ENCODE measurements at regions not wholly inside any gene's neighbourhood (a gene's known extent, or its start where the extent isn't known, plus 50 kb on each side); places are given as distances from the start of the nearest gene placed in this dataset.
"Not testable (repeated sequence)": the region's sequence is repeated elsewhere in the genome, so short reads cannot be mapped to it uniquely, and the experiment has no call there.

DNA sequence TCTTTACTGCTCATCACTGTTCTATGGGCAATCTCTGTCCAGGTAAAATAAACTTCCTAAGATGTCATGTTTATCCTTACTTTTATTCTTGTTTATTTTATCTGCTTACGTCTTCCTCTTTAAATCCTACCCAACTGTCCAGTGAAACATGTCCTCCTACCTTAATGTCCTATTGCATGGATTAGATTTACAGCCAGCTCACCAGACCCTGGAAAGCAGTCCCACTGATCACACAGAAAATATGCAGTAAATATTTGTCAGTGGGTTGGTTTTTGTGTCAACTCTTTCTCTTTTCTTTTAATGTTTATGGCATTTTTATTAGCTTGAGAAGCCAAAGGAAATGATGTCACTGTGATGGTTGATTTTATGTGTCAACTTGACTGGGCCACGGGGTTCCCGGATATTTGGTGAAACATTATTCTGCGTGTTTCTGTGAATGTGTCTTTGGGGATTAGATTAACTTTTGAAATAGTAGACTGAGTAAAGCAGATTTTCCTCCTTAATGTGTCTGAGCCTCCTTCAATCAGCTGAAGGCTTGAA is 258.3 kb downstream of the SRGAP2C start:
- DNase-seq: no peak

DNA sequence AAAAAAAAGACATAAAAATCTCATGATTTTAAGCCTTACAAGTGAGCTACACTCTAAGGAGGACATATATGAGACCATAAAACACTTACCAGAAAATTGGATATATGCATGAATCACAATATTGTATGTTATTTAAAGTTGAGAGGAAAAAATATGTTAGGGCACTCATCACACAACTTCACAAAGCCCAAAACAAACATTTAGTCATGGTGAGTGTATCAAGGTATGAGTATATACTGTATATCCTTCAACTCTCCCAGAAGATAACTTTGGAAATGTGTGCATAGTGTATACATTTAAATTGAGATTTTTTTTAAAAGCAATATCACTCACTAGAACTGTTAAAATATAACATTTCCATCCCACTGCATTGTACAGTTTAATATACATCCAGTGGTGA is 259.3 kb downstream of the SRGAP2C start:
- DNase-seq: no peak

DNA sequence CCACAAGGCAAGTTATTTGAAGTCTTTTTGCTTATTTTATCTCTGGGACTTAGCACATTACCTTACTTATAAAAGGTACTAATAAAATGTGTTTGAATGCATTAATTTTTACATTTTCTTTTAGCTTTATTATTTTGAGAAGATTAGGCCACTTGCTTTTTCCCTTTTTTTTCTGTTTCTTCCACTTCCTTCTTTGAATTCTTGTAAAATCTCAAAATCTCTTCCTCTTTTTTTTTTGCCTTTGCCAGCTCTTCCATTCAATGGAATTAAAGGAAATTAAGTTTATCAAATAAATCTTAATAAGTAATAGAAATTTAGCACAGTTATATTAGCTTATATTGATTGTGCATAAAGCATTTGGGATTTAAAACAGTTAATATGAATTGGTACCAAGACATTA is 260.9 kb downstream of the SRGAP2C start:
- DNase-seq: no peak

DNA sequence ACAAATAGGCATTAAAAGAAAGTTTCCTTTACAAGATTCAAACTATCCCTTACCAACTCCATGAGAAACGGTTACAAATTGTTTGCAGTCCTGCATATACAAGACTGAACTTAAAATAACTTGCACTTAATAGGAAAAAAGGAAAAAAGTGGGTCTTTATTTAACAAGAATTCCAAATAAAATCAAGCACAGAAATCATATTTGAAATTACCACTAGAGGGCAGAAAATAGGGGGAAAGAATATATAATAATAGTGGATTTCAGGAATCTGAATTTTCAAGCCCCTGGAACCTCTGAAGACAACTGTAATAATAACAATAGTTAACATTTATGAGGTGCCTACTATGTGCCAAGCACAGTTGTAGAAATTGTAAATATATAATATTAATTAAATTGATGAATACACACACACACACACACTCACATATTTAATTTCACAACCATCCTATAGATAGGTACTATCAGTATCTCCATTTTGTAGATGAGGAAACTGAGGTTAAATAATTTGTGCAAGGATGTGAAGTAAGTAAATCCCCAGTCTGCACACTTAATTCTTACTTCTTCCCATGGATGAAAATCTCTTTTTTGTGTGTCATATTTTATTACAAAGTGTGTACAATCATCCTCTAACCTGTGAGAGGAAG is 262.6 kb downstream of the SRGAP2C start:
- DNase-seq: not testable (repeated sequence)

DNA sequence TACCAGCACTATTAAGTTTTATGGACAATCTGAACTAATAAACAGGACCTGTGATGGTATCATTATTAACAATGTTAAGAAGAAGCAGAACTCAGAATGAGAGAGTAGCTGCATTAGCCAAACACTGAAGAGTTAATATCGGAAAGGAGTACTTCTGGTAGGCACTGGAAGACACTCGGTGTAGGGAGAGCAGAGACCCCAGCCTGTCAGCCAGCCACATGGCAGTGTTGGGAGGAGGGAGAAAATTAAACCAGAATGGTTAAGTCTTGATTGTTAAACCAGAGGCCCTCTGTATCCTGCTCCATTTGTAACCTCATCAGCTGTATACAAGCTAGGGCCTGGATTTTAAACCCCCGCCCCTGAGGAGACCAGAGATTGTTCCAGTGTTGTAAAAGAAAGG is 263.3 kb downstream of the SRGAP2C start:
- DNase-seq: not testable (repeated sequence)

DNA sequence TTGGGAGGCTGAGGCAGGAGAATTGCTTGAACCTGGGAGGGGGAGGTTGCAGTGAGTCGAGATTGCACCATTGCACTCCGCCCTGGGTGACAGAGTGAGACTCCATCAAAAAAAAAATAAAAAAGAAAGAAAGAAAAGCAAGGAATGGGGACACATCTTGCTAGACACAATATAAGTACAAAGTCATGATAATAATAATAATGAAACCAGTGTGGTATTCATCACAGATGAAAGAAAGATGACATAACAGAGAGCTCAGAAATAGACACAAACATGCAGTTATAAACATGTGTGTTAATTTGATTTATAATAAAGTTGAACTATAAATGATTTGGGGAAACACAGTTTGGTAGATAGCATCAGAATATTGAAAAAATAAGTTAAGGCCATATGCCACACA is 264.1 kb downstream of the SRGAP2C start:
- DNase-seq: no peak

DNA sequence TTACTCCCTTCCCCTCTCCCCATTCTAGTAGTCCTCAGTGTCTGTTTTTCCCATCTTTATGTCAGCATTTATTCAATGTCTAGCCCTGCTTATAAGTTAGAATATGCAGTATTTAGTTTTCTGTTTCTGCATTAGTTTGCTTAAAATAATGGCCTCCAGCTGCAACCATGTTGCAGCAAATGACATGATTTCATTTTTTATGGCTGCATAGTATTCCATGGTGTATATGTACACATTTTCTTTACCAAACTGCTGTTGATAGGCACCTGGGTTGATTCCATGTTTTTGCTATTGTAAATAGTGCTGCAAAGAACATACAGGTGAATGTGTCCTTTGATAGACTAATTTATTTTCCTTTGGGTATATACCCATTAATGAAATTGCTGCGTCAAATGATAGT is 267.7 kb downstream of the SRGAP2C start:
- no peak for DNase-seq

DNA sequence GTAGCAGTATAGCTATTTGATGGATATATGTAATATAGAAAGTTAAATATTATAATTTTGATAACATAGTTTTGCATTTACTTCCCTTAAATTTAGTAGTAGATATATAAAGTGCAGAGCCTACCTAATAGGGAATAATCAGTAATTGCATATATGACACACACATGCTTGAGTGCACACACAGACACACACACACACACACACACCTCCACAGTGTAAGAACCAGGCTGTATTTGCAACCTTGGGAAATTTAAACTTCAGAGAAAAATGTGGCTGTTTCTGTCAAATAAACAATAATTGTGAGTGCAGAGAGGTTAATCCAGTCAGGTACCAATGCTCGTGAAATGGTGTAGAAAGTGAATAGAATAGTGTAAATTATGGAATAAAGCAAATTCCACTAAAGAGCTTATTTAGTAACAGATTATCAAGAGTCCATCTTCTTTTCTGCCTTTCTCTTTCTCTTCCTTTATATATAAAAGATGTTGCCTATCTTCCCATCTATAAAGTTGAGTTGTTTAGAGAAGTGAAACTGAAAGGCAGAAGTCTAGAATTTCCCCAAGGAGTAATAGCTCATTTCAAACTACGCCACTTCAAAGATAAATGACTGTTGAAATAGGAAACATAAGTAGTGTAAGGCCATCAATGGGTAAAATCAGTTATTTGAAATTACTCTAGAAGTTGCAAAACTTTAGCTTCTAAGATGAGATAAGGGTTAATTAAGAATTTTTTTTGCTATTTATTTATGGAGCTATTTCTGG is 273.7 kb downstream of the SRGAP2C start:
- no peak for DNase-seq

DNA sequence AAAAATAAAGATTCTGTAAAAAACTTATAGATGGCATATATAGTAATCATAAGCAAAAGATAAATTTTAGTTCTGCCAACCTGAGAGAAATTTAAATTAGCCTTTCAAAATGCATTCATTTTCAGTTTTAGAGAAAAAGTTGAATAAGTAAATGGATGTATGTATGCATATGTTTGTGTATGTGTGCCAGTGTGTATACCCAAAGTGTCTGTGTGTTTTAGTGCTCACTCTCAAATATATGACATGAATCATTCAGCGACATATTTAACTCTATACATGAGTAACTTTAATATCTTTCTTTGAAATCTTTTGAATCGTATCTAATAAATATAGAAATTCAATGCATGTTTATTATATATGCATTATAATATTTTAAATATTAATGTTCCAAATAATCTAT is 274.5 kb downstream of the SRGAP2C start:
- no peak for DNase-seq

DNA sequence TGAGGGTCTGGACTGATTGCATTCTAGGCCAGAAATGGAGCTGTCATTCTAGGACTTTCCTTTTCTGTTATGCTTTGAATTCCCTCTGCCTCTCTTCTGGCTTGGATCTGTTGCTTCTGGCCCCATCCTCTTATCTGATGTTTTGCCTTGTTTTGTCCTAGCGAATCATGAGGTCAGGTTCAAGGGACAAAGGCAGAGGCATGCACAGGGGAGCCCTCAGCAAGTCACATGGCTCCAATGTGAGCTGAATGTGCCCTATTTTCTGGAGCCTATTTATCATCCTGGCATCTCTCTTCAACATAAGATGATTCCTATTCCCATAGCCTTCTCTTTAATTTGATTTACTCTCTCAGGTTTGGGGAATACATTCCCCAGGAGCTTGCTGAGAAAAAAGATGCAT is 284.6 kb downstream of the SRGAP2C start:
- DNase-seq: not testable (repeated sequence)

DNA sequence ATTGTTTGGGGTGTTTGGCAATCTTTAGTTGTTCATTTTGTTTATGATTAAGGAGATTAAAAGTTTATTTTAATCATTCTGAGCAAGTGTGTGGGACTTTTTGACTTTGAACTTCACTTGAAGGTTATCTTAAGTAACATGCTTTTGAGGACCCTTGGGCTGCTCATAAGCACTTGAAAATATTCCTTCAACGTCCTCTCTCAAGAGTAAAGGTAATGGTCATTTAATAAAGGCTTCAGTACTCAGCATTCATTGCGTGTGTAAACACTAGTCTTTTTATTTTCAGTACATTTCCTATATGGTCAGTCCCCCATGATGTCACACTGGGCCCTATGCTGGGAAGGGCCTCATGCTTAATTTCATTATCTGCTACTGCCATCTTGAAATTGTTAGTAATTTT is 285.6 kb downstream of the SRGAP2C start:
- DNase-seq: not testable (repeated sequence)

DNA sequence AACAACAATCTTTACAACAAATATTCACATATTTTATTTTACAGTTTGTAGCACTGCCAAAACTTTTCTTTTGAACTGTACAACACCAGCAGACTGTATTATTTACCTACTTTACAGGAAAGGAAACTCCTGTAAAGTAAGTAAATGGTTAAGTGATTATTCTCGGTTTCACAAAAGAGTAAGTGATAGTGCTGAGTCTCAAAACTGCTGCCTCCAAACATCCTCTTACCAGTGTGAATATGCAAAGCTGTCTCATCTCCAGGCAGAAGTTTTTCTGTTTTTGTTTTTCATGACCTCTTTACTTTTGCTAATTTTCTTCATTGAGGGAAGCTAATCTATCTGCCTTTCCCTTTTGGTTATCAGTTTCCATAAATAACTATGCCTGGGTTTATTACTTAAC is 286.7 kb downstream of the SRGAP2C start:
- no peak for DNase-seq

DNA sequence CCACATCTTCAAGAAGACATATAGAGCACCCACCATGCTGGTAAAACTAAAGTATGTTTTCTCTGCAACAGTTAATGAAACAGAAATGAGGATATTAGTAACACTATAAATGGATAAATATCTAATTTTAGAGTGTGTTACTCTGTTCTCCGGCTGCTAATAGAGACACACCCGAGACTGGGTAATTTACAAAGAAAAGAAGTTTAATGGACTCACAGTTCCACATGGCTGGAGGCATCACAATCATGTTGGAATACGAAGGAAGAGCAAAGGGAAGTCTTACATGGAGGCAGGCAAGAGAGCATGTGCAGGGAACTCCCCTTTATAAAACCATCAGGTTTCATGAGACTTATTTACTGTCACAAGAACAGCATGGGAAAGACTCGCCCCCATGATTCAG is 287.2 kb downstream of the SRGAP2C start:
- no peak for DNase-seq

DNA sequence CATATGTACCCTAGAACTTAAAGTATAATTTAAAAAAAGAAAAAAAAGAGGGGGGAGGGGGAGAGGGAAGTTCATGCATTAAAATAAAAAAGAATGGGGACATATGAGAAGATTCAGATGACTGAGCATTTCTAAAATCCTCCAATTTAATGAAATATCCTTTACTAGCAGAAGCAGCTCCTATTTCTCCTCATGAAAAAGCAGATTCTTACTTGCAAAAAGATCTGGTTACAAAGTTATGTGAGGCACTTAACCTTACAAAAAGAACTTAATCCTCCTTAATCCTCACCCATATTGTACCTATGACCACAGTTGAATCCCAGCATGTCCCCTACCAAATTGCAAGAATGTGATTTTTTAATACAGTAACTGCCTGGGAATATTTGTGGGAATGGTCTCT is 298.5 kb downstream of the SRGAP2C start:
- DNase-seq: no peak

DNA sequence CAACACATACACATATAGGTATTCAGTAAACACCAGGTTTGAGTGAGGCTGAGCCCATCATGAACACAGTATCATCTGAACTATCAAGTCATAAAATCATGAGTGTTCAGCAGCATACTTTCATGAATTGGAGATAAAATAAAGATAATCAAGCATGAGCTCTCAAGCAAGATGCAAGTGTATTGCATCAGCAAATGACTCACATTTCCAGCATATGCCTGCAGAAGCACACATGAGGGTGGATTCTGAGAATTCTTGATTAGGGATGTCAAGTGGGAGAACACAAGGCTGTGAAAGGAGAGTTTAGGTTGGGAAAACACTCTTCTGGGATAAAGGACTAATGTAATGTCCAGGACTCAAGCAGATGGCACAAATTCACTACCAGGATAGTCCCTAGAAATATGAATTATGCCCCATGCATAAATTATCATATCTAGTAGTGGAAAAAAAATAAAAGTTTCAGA is 299.2 kb downstream of the SRGAP2C start:
- no peak for DNase-seq

DNA sequence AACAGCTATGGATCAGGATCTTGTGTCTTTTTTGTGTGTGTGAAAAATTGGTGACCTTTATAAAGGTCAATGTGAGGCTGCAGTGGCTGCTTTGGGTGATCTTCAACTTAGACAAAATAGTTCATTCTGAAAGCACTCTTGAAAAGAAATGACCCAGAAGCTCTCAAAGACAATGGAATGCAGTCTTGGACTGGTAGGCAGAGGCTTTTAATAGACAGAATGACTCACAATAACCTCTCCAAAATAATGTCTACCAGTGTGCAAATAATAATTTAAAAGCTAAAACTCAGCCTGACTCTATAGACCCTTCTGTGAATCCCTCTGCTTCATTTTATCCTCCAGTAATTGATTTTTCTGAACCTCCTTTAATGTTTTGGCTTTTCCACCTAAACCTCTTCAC is 310.0 kb downstream of the SRGAP2C start:
- DNase-seq: not testable (repeated sequence)

DNA sequence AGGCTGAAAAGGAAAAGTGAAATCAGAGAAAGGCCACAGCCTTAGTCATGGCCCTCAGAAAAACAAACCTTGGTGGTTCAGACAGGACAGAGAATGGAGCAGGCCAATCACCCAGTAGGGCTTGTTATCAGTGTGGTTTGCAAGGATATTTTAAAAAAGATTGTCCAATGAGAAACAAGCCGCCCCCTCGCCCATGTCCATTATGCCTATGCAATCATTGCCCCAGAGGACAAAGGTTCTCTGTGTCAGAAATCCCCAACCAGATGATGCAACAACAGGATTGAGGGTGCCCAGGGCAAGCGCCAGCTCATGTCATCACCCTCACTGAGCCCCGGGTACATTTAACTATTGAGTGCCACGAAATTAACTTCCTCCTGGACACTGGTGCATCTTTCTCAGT is 326.7 kb downstream of the SRGAP2C start:
- DNase-seq: not testable (repeated sequence)

DNA sequence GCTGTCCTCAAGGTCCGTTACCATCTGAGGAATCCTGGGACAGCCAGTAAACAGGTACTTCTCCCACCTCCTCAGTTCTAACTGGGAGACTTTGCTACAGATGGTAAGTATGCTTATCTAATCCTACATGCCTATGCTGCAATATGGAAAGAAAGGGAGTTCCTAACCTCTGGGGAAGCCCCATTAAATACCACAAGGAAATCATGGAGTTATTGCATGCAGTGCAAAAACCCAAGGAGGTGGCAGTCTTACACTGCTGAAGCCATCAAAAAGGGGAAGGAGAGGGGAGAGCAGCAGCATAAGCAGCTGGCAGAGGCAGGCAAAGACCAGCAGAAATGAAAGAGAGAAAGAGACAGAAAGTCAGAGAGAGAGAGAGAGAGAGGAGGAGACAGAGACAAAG is 327.1 kb downstream of the SRGAP2C start:
- DNase-seq: not testable (repeated sequence)

DNA sequence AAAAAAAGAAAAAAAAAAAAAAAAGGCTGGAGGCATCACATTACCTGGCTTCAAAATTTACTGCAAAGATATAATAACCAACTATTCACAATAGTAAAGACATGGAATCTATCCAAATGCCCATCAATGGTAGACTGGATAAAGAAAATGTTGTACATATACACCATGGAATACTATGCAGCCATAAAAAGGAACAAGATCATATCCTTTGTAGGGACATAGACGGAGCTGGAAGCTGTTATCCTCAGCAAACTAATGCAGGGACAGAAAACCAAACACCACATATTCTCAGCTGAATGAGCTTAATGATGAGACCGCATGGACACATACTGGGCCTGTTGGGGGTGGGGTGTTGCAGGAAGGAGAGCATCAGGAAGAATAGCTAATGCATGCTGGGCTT is 330.5 kb downstream of the SRGAP2C start:
- DNase-seq: no peak

DNA sequence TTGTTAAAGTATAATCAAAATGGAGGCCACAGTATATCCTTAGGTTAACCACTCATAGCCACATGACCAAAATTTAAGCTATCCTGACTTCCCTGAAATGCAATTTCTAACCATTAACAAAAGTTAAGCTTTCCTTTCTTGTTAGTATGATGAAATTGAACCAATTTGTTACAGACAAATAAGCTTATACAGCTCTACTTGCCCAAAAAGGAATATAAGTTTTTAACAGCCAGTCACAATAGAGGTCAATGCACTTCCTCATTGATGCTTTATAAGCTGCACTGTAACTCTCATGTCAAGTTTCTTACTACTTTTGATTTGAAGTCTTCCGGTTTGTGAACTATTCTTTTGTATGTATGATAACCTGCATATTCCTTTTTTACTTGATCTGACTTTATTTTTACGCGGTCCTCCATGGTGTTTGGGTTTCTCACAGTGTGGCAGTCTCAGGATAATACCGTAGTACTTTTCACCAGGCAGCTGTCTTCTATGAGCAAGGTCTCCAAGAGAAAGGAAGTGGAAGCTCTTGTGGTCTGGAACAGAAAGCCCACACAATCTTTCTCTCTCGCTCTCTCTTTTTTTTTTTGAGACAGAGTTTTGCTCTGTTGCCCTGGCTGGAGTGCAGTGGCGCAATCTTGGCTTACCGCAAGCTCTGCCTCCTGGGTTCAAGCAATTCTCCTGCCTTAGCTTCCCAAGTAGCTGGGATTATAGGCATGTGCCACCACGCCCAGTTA is 331.6 kb downstream of the SRGAP2C start:
- DNase-seq: peak; percentile 48

DNA sequence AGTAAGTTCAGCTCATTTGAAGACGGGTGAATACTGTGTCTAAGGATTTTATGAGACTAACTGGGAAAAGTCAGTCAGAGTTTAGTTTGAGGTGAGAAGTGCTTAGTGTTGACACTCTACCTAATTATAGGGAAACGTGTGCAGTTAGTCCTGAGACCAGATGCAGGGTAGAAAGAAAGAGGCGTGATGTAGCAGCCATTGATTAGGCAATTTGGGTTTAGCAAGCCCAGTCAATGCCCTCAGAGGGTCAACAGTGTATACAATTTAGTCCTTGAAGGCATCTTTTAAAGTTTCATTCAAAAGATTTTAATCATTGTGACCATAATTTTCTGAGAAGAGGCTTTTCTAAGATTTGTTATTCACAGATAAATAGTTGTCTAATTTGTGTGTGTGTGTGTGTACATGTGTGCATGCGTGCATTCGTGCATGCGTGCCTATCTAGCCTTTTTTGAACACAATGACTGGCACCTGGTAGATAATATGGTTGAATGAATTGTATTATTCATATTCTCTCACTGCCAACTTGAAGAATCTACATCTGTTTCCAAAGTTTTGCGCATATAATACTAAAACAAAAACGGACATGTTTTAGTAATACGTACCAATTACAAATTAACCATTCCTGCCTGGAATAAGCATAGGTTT is 332.9 kb downstream of the SRGAP2C start:
- no peak for DNase-seq

DNA sequence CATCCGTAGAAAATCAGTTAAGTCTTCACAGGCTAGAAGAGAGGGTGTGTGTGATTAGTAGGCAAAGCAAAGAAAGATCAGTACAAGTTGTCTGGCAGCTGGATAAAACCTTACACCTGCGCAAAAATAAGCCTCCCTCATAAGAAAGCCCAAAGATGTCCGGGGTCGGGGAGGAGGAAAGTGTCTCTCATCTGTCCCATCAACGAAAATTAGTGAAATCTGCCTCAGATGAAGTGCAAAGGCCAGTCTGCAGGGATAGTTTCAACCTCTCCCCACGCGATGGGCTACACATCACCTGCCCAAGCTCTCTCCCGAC is 333.9 kb downstream of the SRGAP2C start:
- no peak for DNase-seq

DNA sequence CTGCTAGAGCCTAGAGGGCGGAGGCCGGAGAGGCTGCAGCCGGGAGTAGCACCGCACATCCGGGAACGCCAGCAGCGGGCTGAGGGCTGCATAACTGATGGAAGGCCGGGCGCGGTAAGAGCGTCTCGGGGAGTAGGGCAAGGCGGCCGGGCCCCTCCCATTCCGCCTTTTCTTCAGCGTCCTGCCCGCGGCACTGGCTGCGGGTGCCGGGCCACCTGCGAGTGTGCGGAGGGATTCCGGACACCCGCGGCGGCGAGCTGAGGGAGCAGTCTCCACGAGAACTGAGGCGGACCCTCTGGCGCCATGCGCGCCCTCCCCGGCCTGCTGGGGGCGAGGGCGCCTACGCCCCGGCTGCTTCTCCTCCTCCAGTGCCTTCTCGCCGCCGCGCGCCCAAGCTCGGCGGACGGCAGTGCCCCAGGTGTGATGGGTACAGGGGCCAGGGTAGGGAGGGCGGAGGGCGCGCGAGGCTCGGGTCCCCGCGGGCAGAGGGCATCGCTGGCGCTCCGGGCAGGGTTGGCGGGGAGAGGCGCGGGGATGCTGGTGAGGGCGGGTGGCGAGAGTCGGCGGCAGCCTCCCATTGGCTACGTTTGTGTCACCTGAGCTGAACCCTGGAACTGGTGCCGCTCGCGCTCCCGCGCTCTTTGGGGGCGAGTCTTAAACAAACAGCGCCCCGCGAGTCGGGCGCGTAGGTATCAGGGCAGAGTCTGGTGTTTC is 334.4 kb downstream of the SRGAP2C start:
- DNase-seq: peak; percentile 86
